CD14-positive monocyte (primary cell): ENCODE measurements at regions not wholly inside any gene's neighbourhood (a gene's known extent, or its start where the extent isn't known, plus 50 kb on each side); places are given as distances from the start of the nearest gene placed in this dataset.

Source experiments
- DNase-seq, 3 donors: peaks; one replicate each; pipeline ENCODE4 v3.0.0-alpha.2; 2011 to 2022
- H2AFZ ChIP-seq: 2 replicates; pipeline ENCODE4 v1.6.0; 2012; ENCODE audit warnings: mild to moderate bottlenecking, low read depth, low read length, inconsistent platforms; ENCODE audit not compliant: insufficient read depth, poor library complexity, severe bottlenecking
- H3K27ac ChIP-seq, 2 donors: 1 replicate in 1 of 2; 2 replicates in 1 of 2; pipeline ENCODE4 v1.5.1; 2012 to 2013; ENCODE audit warnings: low read length in 2 of 2, control low read depth in 1 of 2, inconsistent platforms in 1 of 2, low read depth in 1 of 2, mild to moderate bottlenecking in 1 of 2
- H3K27me3 ChIP-seq, 2 donors: one replicate each; pipeline versions ENCODE4 v1.6.0 to v1.6.1; 2011 to 2013; ENCODE audit warnings: low read length in 2 of 2; ENCODE audit not compliant: control insufficient read depth in 2 of 2, insufficient read depth in 2 of 2
- H3K36me3 ChIP-seq, 2 donors: replicated peaks in 1 of 2; 1 replicate in 1 of 2; 2 replicates in 1 of 2; pipeline versions ENCODE4 v1.5.1 to v1.6.1; 2012 to 2013; ENCODE audit warnings: low read length in 2 of 2, control low read depth in 1 of 2, inconsistent platforms in 1 of 2, mild to moderate bottlenecking in 1 of 2; ENCODE audit not compliant: insufficient read depth in 2 of 2, control insufficient read depth in 1 of 2
- H3K4me1 ChIP-seq, 2 donors: 1 replicate in 1 of 2; 2 replicates in 1 of 2; pipeline versions ENCODE4 v1.5.1 to v1.6.1; 2012 to 2013; ENCODE audit warnings: low read length in 2 of 2, control low read depth in 1 of 2, inconsistent platforms in 1 of 2, mild to moderate bottlenecking in 1 of 2, moderate library complexity in 1 of 2; ENCODE audit not compliant: insufficient read depth in 2 of 2, control insufficient read depth in 1 of 2
- H3K4me2 ChIP-seq: replicated peaks from 2 replicates; pipeline ENCODE3; 2012; ENCODE audit warnings: low read length, moderate library complexity, mild to moderate bottlenecking; ENCODE audit not compliant: poor library complexity, severe bottlenecking; ENCODE audit errors: extremely low read depth
- H3K4me3 ChIP-seq, 3 experiments: fragments of 200-600 bp in 1 of 3; sonication (generic) in 1 of 3; replicated peaks in 1 of 3; 1 replicate in 2 of 3; 2 replicates in 1 of 3; pipeline ENCODE4 v1.5.1; 2011 to 2013; ENCODE audit warnings: low read length in 3 of 3, mild to moderate bottlenecking in 3 of 3, control low read depth in 2 of 3, low read depth in 2 of 3, inconsistent platforms in 1 of 3, moderate library complexity in 1 of 3
- H3K79me2 ChIP-seq: 2 replicates; pipeline ENCODE4 v1.6.0; 2012; ENCODE audit warnings: mild to moderate bottlenecking, control low read depth, inconsistent platforms, low read length, moderate library complexity; ENCODE audit not compliant: insufficient read depth
- H3K9ac ChIP-seq: 2 replicates; pipeline ENCODE4 v1.6.0; 2017; ENCODE audit warnings: low read length, mild to moderate bottlenecking; ENCODE audit not compliant: insufficient read depth, poor library complexity, severe bottlenecking
- H3K9me3 ChIP-seq, 2 donors: replicated peaks in 1 of 2; 1 replicate in 1 of 2; 2 replicates in 1 of 2; pipeline versions ENCODE4 v1.5.1 to v1.6.1; 2012 to 2013; ENCODE audit warnings: low read length in 2 of 2, control low read depth in 1 of 2; ENCODE audit not compliant: control insufficient read depth in 1 of 2, insufficient read depth in 1 of 2
- H4K20me1 ChIP-seq: 2 replicates; pipeline ENCODE4 v1.6.0; 2012; ENCODE audit warnings: mild to moderate bottlenecking, low read length, control low read depth, moderate library complexity; ENCODE audit not compliant: insufficient read depth
- H3K27ac Mint-ChIP-seq, 7 donors: one replicate each; pipeline ENCODE4 v1.8.0; 2020; ENCODE audit warnings: mild to moderate bottlenecking in 7 of 7, mixed read lengths in 7 of 7, moderate library complexity in 6 of 7, inconsistent platforms in 2 of 7
- H3K27me3 Mint-ChIP-seq, 3 donors: one replicate each; pipeline ENCODE4 v1.8.0; 2021 to 2022; ENCODE audit warnings: low read depth in 3 of 3, mild to moderate bottlenecking in 3 of 3, mixed read lengths in 3 of 3, moderate library complexity in 3 of 3, inconsistent platforms in 1 of 3
- H3K36me3 Mint-ChIP-seq, 2 donors: one replicate each; pipeline ENCODE4 v1.8.0; 2020; ENCODE audit warnings: mixed read lengths in 2 of 2, inconsistent platforms in 1 of 2, mild to moderate bottlenecking in 1 of 2
- H3K4me1 Mint-ChIP-seq: one replicate; pipeline ENCODE4 v1.8.0; 2020; ENCODE audit warnings: mild to moderate bottlenecking, mixed read lengths
- H3K4me3 Mint-ChIP-seq, 2 donors: one replicate each; pipeline ENCODE4 v1.8.0; 2020; ENCODE audit warnings: mild to moderate bottlenecking in 2 of 2, mixed read lengths in 2 of 2, moderate library complexity in 1 of 2
- H3K9me3 Mint-ChIP-seq, 7 donors: one replicate each; pipeline ENCODE4 v1.8.0; 2020 to 2022; ENCODE audit warnings: mixed read lengths in 7 of 7, mild to moderate bottlenecking in 6 of 7, moderate library complexity in 6 of 7, inconsistent platforms in 2 of 7
- WGBS: methylation state at CpG from one replicate; pipeline ENCODE4 v1.1.5; 2013; ENCODE audit warnings: missing lambda C conversion rate; ENCODE audit not compliant: insufficient coverage; 5-methylcytosine and 5-hydroxymethylcytosine counted together
- intact Hi-C, 2 donors: fragments of 100-400 bp; cut with micrococcal nuclease; formaldehyde crosslinking; loops; one replicate each; pipeline versions ENCODE4 v1.15.0 to v1.15.1; 2023
- TF ChIP-seq, protein P1 (sequence below): fragments of 200-600 bp; IDR thresholded peaks from one replicate; pipeline ENCODE4 v1.8.0; 2022; ENCODE audit warnings: antibody characterized with exemption, mild to moderate bottlenecking

DNA sequence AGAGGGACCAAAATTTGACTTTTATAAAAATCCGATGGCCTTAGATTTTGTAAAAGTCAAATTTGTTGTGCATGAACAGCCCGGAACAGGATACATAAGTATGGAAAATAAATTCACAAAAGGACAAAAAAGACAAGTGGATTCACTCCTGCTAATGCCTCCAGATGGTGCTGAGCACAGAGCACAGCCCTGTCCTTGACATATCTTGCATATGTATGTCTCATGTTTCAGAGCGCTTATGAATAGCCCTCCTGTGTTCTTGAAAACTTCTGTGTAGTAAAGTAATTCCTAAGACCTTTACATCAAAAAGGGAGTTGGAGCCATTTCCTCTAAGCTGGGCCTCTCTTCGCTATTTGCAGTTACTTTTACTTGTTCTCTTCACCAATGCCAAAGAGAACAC, 110.7 kb upstream of the RAB3GAP2 start:
- TF ChIP-seq, protein P1, sequence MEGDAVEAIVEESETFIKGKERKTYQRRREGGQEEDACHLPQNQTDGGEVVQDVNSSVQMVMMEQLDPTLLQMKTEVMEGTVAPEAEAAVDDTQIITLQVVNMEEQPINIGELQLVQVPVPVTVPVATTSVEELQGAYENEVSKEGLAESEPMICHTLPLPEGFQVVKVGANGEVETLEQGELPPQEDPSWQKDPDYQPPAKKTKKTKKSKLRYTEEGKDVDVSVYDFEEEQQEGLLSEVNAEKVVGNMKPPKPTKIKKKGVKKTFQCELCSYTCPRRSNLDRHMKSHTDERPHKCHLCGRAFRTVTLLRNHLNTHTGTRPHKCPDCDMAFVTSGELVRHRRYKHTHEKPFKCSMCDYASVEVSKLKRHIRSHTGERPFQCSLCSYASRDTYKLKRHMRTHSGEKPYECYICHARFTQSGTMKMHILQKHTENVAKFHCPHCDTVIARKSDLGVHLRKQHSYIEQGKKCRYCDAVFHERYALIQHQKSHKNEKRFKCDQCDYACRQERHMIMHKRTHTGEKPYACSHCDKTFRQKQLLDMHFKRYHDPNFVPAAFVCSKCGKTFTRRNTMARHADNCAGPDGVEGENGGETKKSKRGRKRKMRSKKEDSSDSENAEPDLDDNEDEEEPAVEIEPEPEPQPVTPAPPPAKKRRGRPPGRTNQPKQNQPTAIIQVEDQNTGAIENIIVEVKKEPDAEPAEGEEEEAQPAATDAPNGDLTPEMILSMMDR: no peak
- DNase-seq: no peak
- Histone ChIP-seq H3K27ac (no peak overlapping the region), H2AFZ (no peak overlapping the region), H3K9ac (no peak overlapping the region), H3K4me3 (no peak overlapping the region), H3K4me1 (no peaks in the 10 kb centered on the region), H3K9me3 (peaks cover 0 to 6% of the 10 kb centered on the region in 2 donors), H3K36me3 (no peaks in the 10 kb centered on the region), H4K20me1 (no peaks in the 10 kb centered on the region), H3K4me2 (no peak overlapping the region), H3K27me3 (no peaks in the 10 kb centered on the region), H3K79me2 (no peaks in the 10 kb centered on the region)
- no peaks in the 10 kb centered on the region for H3K4me1 Mint-ChIP-seq
- WGBS: 93% methylated on average over 3 of the region's 4 CpGs
- peaks cover 2 to 4% (median 2%) of the 10 kb centered on the region in 3 donors for H3K27me3 Mint-ChIP-seq
- peaks cover 3 to 18% (median 9%) of the 10 kb centered on the region in 7 donors for H3K9me3 Mint-ChIP-seq
- H3K27ac Mint-ChIP-seq: no peak overlapping the region
- H3K36me3 Mint-ChIP-seq: no peaks in the 10 kb centered on the region
- H3K4me3 Mint-ChIP-seq: no peak overlapping the region
- intact Hi-C loops: no loop called here

DNA sequence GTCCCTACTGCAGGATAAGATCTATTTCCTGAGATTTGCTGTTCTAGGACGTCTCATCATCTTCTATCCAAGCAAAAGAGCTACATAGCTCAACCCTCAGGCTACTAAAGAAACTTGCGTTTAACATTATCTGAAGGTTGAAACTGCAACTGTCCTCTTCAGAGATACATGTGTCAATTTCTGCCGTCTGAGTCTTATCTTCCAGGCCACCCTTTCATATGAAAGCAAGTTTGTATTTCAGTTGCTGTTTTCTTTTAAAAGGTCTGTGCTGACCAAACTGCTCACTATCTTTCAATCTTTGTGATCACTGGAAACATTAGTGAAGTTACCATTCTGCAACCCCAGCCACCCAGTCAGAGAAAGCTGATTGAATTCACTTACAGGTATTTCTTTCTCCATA, 108.6 kb upstream of the RAB3GAP2 start:
- no peaks in the 10 kb centered on the region for H3K79me2 ChIP-seq
- H3K4me1 ChIP-seq: no peaks in the 10 kb centered on the region
- no peaks in the 10 kb centered on the region for H3K27me3 ChIP-seq
- H3K27me3 Mint-ChIP-seq: peaks cover 0 to 4% (median 2%) of the 10 kb centered on the region in 3 donors
- no peak overlapping the region for H3K4me2 ChIP-seq
- WGBS: 78% methylated on average over 3 of the region's 3 CpGs
- DNase-seq: no peak
- intact Hi-C loops: no loop called here
- H3K36me3 ChIP-seq: no peaks in the 10 kb centered on the region
- H3K9me3 ChIP-seq: peaks cover 0 to 6% of the 10 kb centered on the region in 2 donors
- no peaks in the 10 kb centered on the region for H3K36me3 Mint-ChIP-seq
- TF ChIP-seq, protein P1: no peak
- H3K4me3 Mint-ChIP-seq: no peak overlapping the region
- no peak overlapping the region for H3K9ac ChIP-seq
- no peak overlapping the region for H3K27ac Mint-ChIP-seq
- H3K9me3 Mint-ChIP-seq: peaks cover 3 to 19% (median 10%) of the 10 kb centered on the region in 7 donors
- no peaks in the 10 kb centered on the region for H4K20me1 ChIP-seq
- no peaks in the 10 kb centered on the region for H3K4me1 Mint-ChIP-seq
- H3K27ac ChIP-seq: no peak overlapping the region
- no peak overlapping the region for H3K4me3 ChIP-seq
- no peak overlapping the region for H2AFZ ChIP-seq
